Psoas muscle (tissue), 7 donors: ENCODE measurements at regions not wholly inside any gene's neighbourhood (a gene's known extent, or its start where the extent isn't known, plus 50 kb on each side); places are given as distances from the start of the nearest gene placed in this dataset.
A peak's percentile ranks its signal among the peaks of the same experiment; 100 is the strongest.

ENCODE experiments used
- ATAC-seq, 4 donors: fragments of 200-7000 bp; cut with Tn5 transposase; one replicate each; pipeline ENCODE4 v1.9.1; 2020; ENCODE audit warnings: moderate library complexity in 3 of 4, mild to moderate bottlenecking in 2 of 4
- DNase-seq, 2 donors: peaks; one replicate each; pipeline ENCODE4 v3.0.0-alpha.2; 2020
- H3K27ac ChIP-seq: fragments of 200-600 bp; one replicate; pipeline ENCODE4 v1.8.0; 2022
- H3K27me3 ChIP-seq, 3 donors: fragments of 200-600 bp in 1 of 3; one replicate each; pipeline versions ENCODE4 v1.6.1 to v1.8.0; 2013 to 2022; ENCODE audit warnings: low read length in 2 of 3, mild to moderate bottlenecking in 2 of 3, moderate library complexity in 1 of 3; ENCODE audit not compliant: insufficient read depth in 3 of 3
- H3K36me3 ChIP-seq, 2 donors: fragments of 200-600 bp in 1 of 2; one replicate each; pipeline versions ENCODE4 v1.6.1 to v1.8.0; 2013 to 2022; ENCODE audit warnings: low read depth in 1 of 2, mild to moderate bottlenecking in 1 of 2, moderate library complexity in 1 of 2; ENCODE audit not compliant: insufficient read depth in 1 of 2
- H3K4me1 ChIP-seq: fragments of 200-600 bp; one replicate; pipeline ENCODE4 v1.8.0; 2022
- H3K4me3 ChIP-seq: fragments of 200-600 bp; one replicate; pipeline ENCODE4 v1.8.0; 2022; ENCODE audit warnings: mild to moderate bottlenecking
- H3K9me3 ChIP-seq: fragments of 200-600 bp; one replicate; pipeline ENCODE4 v1.8.0; 2022
- WGBS, 3 donors: extraction: QIAGEN DNeasy Blood & Tissue Kit; methylation state at CpG; one replicate each; pipeline versions ENCODE4 v1.1.6 to v1.1.7; 2013; 5-methylcytosine and 5-hydroxymethylcytosine counted together
- intact Hi-C, 2 donors: fragments of 100-400 bp; cut with DNase I; formaldehyde crosslinking; loops; one replicate each; pipeline versions ENCODE4 v1.11.0 to v1.14.2; 2022
- TF ChIP-seq, protein P1 (sequence below): fragments of 200-600 bp; IDR thresholded peaks from one replicate; pipeline ENCODE4 v1.8.0; 2022; ENCODE audit warnings: antibody characterized with exemption
- donor health status: healthy with polysubstance abuse.
- donor health status: DM: no; HTN: no; CAD: no; lungs with moderate emphysema.
- donor health status: Bipolar disorder and iron deficiency.
- donor health status: healthy.
- donor health status: DM: yes; HTN: yes; CAD: no.
- donor health status: DM: no; HTN: no; CAD: no.
- donor health status: DM: yes; HTN: yes; CAD: no.

- no peak for ATAC-seq
- Histone ChIP-seq H3K4me3 (no peak overlapping the region), H3K9me3 (no peaks in the 10 kb centered on the region), H3K27ac (no peak overlapping the region), H3K27me3 (peaks cover 0 to 4% (median 0%) of the 10 kb centered on the region in 3 donors), H3K4me1 (no peaks in the 10 kb centered on the region), H3K36me3 (no peaks in the 10 kb centered on the region)
- WGBS, 3 donors: 73 to 74% (median 73%) methylated on average over 2 of the region's 2 CpGs
- no peak for DNase-seq
- intact Hi-C loops: no loop called here
- TF ChIP-seq, protein P1, sequence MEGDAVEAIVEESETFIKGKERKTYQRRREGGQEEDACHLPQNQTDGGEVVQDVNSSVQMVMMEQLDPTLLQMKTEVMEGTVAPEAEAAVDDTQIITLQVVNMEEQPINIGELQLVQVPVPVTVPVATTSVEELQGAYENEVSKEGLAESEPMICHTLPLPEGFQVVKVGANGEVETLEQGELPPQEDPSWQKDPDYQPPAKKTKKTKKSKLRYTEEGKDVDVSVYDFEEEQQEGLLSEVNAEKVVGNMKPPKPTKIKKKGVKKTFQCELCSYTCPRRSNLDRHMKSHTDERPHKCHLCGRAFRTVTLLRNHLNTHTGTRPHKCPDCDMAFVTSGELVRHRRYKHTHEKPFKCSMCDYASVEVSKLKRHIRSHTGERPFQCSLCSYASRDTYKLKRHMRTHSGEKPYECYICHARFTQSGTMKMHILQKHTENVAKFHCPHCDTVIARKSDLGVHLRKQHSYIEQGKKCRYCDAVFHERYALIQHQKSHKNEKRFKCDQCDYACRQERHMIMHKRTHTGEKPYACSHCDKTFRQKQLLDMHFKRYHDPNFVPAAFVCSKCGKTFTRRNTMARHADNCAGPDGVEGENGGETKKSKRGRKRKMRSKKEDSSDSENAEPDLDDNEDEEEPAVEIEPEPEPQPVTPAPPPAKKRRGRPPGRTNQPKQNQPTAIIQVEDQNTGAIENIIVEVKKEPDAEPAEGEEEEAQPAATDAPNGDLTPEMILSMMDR: no peak
Measured at GRCh38 chr2:220585241-220585640, 957.8 kb downstream of the SLC4A3 start.

GRCh38 chr2:220586980-220587530, 959.6 kb downstream of the SLC4A3 start:
- Histone ChIP-seq H3K4me1 (no peaks in the 10 kb centered on the region), H3K36me3 (no peaks in the 10 kb centered on the region), H3K27ac (no peak overlapping the region), H3K4me3 (no peak overlapping the region), H3K27me3 (peaks cover 0 to 4% (median 0%) of the 10 kb centered on the region in 3 donors), H3K9me3 (no peaks in the 10 kb centered on the region)
- ATAC-seq (peak in 1 of 4 donors; percentile 21), DNase-seq (no peak)
- 27 to 36% (median 29%) methylated on average over 5 of the region's 5 CpGs for WGBS, 3 donors
- intact Hi-C loops: no loop called here
- TF ChIP-seq, protein P1: no peak

GRCh38 chr2:220588148-220588547, 960.7 kb downstream of the SLC4A3 start:
- DNase-seq: no peak
- TF ChIP-seq, protein P1: no peak

DNA sequence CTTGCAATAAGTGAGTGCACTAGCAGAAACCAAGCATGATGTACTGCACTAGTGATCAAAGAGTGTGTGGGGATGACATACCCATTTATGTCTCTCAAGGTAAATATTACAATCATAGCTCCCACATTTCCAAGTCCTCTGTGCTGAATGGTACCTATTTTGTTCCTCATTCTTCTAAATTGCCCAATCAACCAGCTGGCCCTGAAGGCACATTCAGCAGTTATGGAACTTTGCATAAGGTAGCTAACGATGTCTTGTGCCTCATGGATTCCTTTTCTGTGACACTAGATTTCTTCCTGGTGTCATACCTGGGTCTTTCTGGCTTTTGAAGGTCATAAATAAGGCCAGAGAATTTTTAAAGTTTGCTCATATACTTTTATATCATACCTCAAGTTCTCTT, 963.0 kb downstream of the SLC4A3 start:
- TF ChIP-seq, protein P1: no peak
- no peak overlapping the region for H3K4me3 ChIP-seq
- no peaks in the 10 kb centered on the region for H3K9me3 ChIP-seq
- intact Hi-C loops: no loop called here
- H3K27me3 ChIP-seq: peaks cover 0 to 4% (median 0%) of the 10 kb centered on the region in 3 donors
- H3K36me3 ChIP-seq: no peaks in the 10 kb centered on the region
- no peak overlapping the region for H3K27ac ChIP-seq
- no peaks in the 10 kb centered on the region for H3K4me1 ChIP-seq
- ATAC-seq: no peak
- WGBS, 3 donors: 87 to 100% (median 98%) methylated on average over 1 of the region's 1 CpG
- no peak for DNase-seq

More at GRCh38 chr2:220588148-220588547, 960.7 kb downstream of the SLC4A3 start:
- 92 to 96% (median 94%) methylated on average over 5 of the region's 5 CpGs for WGBS, 3 donors
- intact Hi-C loops: no loop called here
- Histone ChIP-seq H3K36me3 (no peaks in the 10 kb centered on the region), H3K4me3 (no peak overlapping the region), H3K27ac (no peak overlapping the region), H3K4me1 (no peaks in the 10 kb centered on the region), H3K9me3 (no peaks in the 10 kb centered on the region), H3K27me3 (peaks cover 0 to 4% (median 0%) of the 10 kb centered on the region in 3 donors)
- no peak for ATAC-seq

DNA sequence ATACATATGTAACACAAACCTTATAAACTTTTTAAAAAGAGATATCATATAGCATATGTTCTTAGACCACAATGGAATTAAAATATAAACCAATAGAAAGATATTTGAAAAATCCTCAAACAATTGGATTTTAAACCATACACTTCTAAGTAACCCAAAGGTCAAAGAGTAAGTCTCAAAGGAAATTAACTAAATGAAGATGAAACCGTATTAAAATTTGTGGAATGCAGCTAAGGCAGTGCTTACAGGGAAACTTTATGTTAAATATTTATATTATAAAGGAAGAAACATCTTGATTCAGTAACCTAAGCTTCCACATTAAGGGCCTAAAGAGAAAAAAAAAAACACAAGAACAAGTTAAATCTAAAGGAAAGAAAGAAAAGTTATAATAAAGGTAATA, 966.1 kb downstream of the SLC4A3 start:
- Histone ChIP-seq H3K9me3 (no peaks in the 10 kb centered on the region), H3K27me3 (no peaks in the 10 kb centered on the region), H3K4me1 (no peaks in the 10 kb centered on the region), H3K36me3 (no peaks in the 10 kb centered on the region), H3K4me3 (no peak overlapping the region), H3K27ac (no peak overlapping the region)
- 25 to 60% (median 33%) methylated on average over 1 of the region's 1 CpG for WGBS, 3 donors
- TF ChIP-seq, protein P1: no peak
- ATAC-seq (no peak), DNase-seq (no peak)
- intact Hi-C loops: no loop called here
